HG03460 (cell line): ENCODE measurements at regions not wholly inside any gene's neighbourhood (a gene's known extent, or its start where the extent isn't known, plus 50 kb on each side); places are given as distances from the start of the nearest gene placed in this dataset.

Source experiments
- ATAC-seq: cut with Tn5 transposase; IDR thresholded peaks from one replicate; pipeline ENCODE4 v1.9.1; 2021; ENCODE audit not compliant: unreplicated experiment

DNA sequence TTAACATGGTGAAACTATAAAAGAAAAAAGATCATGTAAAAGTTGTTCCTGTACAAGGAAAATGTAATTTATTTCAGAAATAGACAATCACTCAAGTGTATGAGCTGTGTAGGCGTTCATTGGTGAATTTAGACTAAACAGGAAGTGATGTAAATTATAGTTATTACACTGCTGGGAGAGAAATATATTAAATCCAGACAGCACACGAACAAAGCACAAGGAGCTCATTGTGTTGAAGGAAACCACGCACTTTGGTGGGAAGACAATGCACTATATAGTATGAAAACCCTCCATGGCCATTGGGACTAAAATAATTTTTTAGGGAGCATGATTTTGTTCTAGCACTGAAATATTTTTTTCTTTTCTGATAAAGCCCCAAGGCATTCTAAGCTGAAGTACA lies 450.5 kb downstream of the KLF12 start:
- ATAC-seq: no peak

GRCh38 chr13:73681779-73682178 lies 452.4 kb downstream of the KLF12 start:
- ATAC-seq: no peak

GRCh38 chr13:73681015-73681414 lies 453.2 kb downstream of the KLF12 start:
- no peak for ATAC-seq

- ATAC-seq: no peak
Measured at GRCh38 chr13:73677048-73677601, 457.1 kb downstream of the KLF12 start.

GRCh38 chr13:73676550-73677047 lies 457.6 kb downstream of the KLF12 start:
- ATAC-seq: no peak

DNA sequence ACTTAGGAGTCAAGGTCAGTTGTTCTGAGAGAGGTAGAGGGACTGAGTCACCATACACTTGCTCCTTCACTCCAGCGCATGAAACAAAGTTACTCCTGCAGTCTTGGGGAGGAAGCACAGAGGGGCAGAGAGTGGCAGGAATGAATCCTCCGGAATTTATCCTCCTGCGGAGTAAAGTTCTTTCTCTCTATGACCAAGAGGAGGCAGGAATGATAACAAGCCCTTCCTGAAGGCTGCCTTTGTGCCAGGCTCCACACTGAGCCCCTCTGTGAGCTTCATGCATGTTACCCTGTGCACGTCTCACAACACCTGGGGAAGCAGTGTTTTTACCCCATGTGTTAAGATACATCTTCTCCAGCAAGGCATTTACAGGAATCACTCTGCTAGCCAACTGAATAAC lies 458.4 kb downstream of the KLF12 start:
- ATAC-seq: no peak

DNA sequence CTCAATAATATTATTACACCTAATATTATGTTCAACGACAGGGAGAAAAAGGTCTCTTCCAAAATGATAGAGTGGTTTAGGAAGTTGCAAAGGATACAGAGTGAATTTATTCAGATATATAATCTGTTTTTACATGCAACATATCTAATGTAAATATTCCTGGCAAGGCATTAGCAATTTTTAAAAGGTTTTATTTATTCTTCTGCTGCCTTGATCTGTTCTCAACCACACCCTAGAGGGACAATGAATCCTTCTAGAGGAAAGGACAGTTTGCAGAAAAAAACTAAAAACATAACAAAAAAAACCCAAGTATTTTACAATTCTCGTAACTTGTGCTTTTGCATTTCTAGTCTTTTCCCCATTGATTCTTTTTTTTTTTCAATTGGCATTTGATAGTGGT lies 459.6 kb downstream of the KLF12 start:
- no peak for ATAC-seq

DNA sequence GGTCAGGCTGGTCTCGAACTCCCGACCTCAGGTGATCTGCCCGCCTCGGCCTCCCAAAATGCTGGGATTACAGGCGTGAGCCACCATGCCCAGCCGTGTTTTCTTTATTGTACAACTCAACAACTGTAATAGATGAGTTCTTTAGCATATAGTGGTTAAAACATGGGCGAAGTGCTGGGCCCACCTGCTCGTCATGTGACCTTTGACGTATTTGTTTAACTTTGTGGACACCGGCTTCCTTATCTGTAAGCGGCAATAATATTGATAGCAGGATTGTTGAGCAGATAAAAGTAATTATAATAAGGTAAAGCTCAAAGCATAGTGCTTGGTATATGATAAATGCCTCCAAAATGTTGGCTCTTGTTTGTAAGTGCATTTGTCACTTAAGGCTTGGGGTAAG lies 460.3 kb downstream of the KLF12 start:
- ATAC-seq: no peak

GRCh38 chr13:73672492-73672891 lies 461.7 kb downstream of the KLF12 start:
- ATAC-seq: no peak

DNA sequence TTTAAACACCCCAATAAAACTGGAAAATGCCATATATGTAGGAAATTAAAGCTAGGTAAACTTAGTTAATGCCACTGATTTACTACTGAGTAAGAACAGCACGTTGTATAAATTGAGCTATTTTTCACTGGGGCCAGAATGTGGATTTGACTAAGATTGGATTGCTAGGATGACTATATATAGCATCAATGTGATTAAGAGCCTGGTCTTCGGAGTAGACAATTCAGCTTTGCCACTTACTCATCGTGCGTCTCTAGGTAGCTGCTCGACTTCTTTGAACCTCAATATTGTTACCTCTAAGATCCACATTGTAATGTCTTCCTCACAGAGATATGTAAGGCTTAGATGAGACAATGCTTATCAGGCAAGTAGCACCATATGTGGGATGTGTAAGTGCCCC lies 462.5 kb downstream of the KLF12 start:
- ATAC-seq: no peak

DNA sequence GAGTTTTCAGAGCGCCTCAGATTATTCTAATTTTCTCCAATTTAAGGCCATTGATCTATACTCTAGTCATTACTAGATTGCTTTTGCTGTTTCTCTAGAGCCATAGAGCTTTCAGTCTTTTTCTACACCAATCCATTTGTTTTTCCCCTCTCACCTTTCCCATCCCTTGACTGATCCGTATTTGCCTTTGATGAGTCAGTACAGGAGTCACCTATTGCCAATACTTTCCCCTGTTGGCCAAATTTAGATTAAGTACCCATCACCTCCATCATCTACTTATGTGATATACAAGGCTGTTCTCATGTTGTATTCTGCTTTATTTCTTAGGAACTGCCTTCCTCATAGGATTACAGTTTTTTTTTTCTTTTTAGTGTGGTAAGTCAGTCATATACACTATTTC lies 463.2 kb downstream of the KLF12 start:
- no peak for ATAC-seq

GRCh38 chr13:73667756-73668155 lies 466.4 kb downstream of the KLF12 start:
- no peak for ATAC-seq

DNA sequence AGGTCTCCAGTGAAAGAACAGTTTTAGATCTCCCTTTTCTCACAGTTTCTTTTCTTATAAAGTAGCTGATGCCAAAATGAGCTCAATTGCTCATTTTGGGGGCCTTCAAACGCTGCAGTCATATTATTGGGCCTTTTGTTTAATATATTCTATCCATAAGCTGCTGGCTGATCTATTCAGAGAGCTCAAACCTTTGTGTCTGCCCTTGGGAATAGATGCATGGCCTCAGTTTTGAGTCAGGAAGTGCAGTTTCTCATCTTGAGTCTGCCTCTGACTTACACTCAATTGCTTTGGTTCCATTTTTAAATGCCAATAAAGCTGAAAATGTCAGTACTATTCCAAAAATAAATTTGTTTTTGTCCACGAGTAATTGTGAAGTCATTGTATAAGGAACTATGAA lies 468.9 kb downstream of the KLF12 start:
- no peak for ATAC-seq

GRCh38 chr13:73664851-73665250 lies 469.4 kb downstream of the KLF12 start:
- ATAC-seq: no peak

- no peak for ATAC-seq
Measured at GRCh38 chr13:73662833-73663232, 471.4 kb downstream of the KLF12 start.

- no peak for ATAC-seq
Measured at GRCh38 chr13:73661687-73662425, 472.3 kb downstream of the KLF12 start.

DNA sequence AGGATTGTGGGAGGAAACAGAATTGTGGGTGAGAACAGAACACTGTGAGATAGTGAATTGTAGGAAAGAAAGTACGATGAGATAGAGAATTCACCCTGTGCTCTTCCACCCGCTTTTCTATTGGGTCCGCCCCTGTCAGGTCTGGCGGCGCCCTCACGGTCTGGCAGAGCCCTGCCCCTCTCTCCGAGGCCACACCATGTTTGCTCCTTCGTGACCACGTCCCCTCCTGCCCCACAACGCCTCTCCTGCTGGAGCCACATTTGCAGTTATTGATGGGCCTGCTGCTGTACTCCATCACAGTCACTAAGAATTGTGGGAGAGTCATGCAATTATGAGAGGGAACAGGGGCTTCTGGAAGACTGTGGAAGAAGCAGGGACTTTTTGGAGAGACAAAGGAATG lies 473.1 kb downstream of the KLF12 start:
- no peak for ATAC-seq

DNA sequence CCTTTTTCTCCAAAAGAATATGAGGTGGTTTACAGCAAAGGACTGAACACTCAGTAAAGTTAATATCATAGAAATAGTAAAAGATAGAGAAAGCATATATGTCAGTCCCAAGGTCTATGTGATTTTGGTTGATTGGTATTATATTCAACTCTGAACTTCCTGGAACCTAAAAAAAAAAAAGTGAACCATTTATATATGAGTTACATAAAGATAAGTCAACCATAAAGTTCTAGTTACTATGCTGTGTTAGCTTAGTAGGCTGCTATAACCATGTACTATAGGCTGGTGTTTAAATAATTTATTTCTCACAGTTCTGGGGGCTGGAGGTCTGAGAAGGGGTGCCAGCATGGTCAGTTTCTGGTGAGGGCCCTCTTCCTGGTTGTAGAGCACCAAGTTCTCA lies 475.6 kb downstream of the KLF12 start:
- ATAC-seq: no peak

DNA sequence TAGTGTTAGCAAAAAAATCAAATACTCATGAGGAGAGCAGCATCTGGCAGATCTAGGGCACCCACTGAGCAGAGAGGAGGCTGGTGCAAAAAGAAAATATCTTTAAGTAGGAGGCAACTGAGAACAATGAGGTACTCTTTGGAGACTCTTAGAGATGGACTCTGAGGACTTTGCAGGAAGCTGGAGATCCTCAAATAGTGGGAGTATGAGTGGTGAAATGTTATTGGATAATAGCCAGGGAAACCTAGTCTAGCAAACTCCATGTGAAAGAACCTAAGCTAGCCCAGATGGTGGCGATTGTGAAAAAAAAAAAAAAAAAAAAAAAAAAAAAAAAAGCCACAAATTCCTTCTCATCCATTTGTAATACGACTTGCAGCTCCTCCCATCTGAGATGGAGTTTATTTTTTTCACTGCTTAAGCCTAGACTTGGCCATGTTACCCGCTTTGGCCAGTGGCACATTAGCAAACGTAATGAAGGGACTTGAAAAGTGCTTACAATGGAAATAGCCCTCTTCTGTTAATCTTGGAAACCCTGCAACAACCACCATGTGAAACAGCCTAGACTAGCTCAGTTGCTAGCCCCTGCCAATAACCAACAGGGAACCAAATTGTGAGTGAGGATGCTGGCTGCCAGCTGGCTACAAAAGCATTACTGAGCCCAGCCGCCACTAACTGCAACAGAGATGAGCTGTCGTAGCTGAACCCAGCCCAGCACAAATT lies 476.2 kb downstream of the KLF12 start:
- no peak for ATAC-seq

DNA sequence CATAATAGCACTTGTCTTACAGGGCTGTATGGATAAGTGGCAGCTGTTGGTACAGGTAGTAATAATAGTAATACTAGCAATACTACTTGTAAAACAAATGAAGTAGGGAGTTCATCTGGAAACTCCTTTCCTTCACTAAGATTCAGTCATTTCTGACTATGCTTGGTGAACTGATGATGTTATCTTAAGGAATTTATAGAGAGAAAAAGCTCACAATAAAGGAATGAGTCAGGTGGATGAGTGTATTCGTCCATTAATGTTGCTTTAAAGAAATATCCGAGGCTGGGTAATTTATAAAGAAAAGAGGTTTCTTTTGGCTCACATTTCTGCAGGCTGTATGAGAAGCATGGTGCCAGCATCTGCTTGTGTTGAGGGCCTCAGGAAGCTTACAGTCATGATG lies 477.3 kb downstream of the KLF12 start:
- ATAC-seq: no peak

DNA sequence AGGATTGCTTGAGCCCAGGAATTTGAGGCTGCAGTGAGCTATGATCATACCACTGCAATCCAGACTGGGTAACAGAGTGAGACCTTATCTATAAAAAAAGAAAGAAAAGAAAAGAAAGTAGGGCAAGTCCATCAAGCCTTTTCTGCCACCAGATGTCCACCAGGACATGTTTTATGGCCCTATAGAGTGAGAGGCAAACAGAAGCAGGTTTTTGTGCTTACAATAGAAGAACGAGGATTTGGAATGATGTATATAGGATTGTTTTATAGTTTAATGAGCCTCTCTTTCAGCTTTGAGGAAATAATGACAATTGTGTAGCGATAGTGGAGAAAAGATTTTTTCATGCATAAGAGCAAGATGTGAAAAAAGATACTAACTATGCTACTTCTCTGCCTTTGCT lies 480.5 kb downstream of the KLF12 start:
- no peak for ATAC-seq

GRCh38 chr13:73647417-73647816 lies 486.8 kb downstream of the KLF12 start:
- no peak for ATAC-seq
